BLaER1 treated with 17β-estradiol and CSF1 and Interleukin-3, amounts not matched to agents 10 nM and 100 nM (cell line): ENCODE measurements at regions not wholly inside any gene's neighbourhood (a gene's known extent, or its start where the extent isn't known, plus 50 kb on each side); places are given as distances from the start of the nearest gene placed in this dataset.

Source experiments
- H3K27ac ChIP-seq, 11 experiments: shearing (Covaris generic); formaldehyde crosslinking; 2 replicates each; pipeline ENCODE4 v1.8.1; 2022
- H3K27me3 ChIP-seq, 11 experiments: shearing (Covaris generic); formaldehyde crosslinking; 2 replicates each; pipeline ENCODE4 v1.8.1; 2022
- H3K36me3 ChIP-seq, 11 experiments: shearing (Covaris generic); formaldehyde crosslinking; 2 replicates each; pipeline ENCODE4 v1.8.1; 2022
- H3K4me1 ChIP-seq, 10 experiments: shearing (Covaris generic); formaldehyde crosslinking; 2 replicates each; pipeline ENCODE4 v1.8.1; 2022
- H3K4me2 ChIP-seq, 11 experiments: shearing (Covaris generic); formaldehyde crosslinking; 2 replicates each; pipeline ENCODE4 v1.8.1; 2022
- H3K4me3 ChIP-seq, 10 experiments: shearing (Covaris generic); formaldehyde crosslinking; 2 replicates each; pipeline ENCODE4 v1.8.1; 2022
- H3K9ac ChIP-seq, 11 experiments: shearing (Covaris generic); formaldehyde crosslinking; 2 replicates each; pipeline ENCODE4 v1.8.1; 2022
- H3K9me3 ChIP-seq, 11 experiments: shearing (Covaris generic); formaldehyde crosslinking; replicated peaks in 1 of 11; 2 replicates each; pipeline ENCODE4 v1.8.1; 2022
- H4K20me1 ChIP-seq, 11 experiments: shearing (Covaris generic); formaldehyde crosslinking; 2 replicates each; pipeline ENCODE4 v1.8.1; 2022
- Cebpa-rat ChIP-seq, 11 experiments: shearing (Covaris generic); IDR thresholded peaks; 2 replicates each; pipeline ENCODE4 v1.8.1; 2022

DNA sequence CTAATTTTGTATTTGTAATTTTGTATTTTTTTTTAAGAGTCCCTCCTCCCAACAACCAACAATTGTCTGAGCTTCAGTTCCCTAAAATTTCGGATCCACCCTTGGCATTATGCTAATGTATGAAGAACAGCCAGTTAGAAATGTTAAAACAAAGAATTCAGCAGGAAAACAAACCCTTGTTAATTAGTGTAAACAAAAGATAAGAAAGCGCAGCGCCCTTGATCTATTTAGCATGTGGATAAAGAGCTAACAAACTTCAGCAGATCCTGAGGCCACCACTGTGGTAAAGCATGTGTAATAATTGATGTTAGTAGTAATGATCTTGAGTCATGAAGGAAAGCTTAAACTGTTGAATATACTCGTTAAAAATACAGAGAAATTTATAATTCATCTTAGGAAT lies 199.8 kb downstream of the TMX1 start:
- Histone ChIP-seq H3K4me2 (no peak overlapping the region), H3K4me3 (no peak overlapping the region), H3K4me1 (no peaks in the 10 kb centered on the region), H4K20me1 (no peaks in the 10 kb centered on the region), H3K27me3 (no peaks in the 10 kb centered on the region), H3K36me3 (no peaks in the 10 kb centered on the region), H3K27ac (no peak overlapping the region), H3K9me3 (no peaks in the 10 kb centered on the region), H3K9ac (no peak overlapping the region)
- no peak for TF ChIP-seq Cebpa-rat (IDR thresholded peaks at IDR 0.05)

- no peaks in the 10 kb centered on the region for H3K9me3 ChIP-seq
- H3K27ac ChIP-seq = no peak overlapping the region
- H4K20me1 ChIP-seq = no peaks in the 10 kb centered on the region
- no peaks in the 10 kb centered on the region for H3K4me1 ChIP-seq
- no peak for TF ChIP-seq Cebpa-rat (IDR thresholded peaks at IDR 0.05)
- no peak overlapping the region for H3K4me3 ChIP-seq
- H3K4me2 ChIP-seq = no peak overlapping the region
- H3K9ac ChIP-seq = no peak overlapping the region
- no peaks in the 10 kb centered on the region for H3K27me3 ChIP-seq
- no peaks in the 10 kb centered on the region for H3K36me3 ChIP-seq
These were observed 201.0 kb downstream of the TMX1 start for GRCh38 chr14:51441001-51441400.

DNA sequence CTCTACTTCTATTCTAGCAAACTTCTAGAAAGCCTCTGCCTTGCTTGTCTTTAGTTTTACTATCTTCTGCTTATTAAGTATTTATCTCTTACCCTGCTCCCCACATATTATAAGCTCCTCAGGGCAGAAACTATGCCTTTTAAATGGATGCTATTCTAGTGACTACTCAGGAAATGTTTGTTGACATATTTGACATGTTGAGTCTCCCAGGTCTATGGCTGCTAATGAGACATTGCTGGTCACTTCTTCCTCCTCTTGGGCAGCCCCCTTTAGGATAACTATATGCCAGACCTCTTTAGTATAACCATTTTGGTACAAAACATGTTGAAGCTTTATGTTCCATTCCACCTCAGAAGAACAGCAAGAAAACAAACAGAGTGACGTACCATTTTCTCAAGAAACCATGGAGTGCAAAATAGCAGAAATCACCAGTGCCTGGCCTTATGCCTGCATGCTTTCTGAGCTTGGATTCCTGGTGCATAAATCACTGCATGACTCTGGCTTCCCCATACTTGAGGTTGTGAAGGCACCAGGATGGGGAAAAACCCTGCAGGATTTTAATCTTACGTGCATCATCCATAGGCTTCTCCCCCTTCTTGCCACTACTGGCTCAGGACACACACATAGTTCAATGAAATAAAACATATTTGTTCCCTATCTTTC lies 202.6 kb downstream of the TMX1 start:
- Histone ChIP-seq H3K9ac (no peak overlapping the region), H3K4me2 (no peak overlapping the region), H4K20me1 (no peaks in the 10 kb centered on the region), H3K9me3 (no peaks in the 10 kb centered on the region), H3K36me3 (no peaks in the 10 kb centered on the region), H3K27me3 (no peaks in the 10 kb centered on the region), H3K4me3 (no peak overlapping the region), H3K4me1 (no peaks in the 10 kb centered on the region), H3K27ac (no peak overlapping the region)
- no peak for TF ChIP-seq Cebpa-rat (IDR thresholded peaks at IDR 0.05)

GRCh38 chr14:51443195-51444018 lies 203.4 kb downstream of the TMX1 start:
- H3K9me3 ChIP-seq = no peaks in the 10 kb centered on the region
- H3K4me2 ChIP-seq = no peak overlapping the region
- no peaks in the 10 kb centered on the region for H3K4me1 ChIP-seq
- TF ChIP-seq Cebpa-rat (IDR thresholded peaks at IDR 0.05) = no peak
- H3K36me3 ChIP-seq = no peaks in the 10 kb centered on the region
- H3K9ac ChIP-seq = no peak overlapping the region
- H3K27ac ChIP-seq = no peak overlapping the region
- H4K20me1 ChIP-seq = no peaks in the 10 kb centered on the region
- H3K27me3 ChIP-seq = no peaks in the 10 kb centered on the region
- no peak overlapping the region for H3K4me3 ChIP-seq

GRCh38 chr14:51444353-51445000 lies 204.4 kb downstream of the TMX1 start:
- no peak overlapping the region for H3K4me2 ChIP-seq
- H3K4me1 ChIP-seq = no peaks in the 10 kb centered on the region
- no peak for TF ChIP-seq Cebpa-rat (IDR thresholded peaks at IDR 0.05)
- H3K27me3 ChIP-seq = no peaks in the 10 kb centered on the region
- no peak overlapping the region for H3K27ac ChIP-seq
- H3K9ac ChIP-seq = no peak overlapping the region
- no peaks in the 10 kb centered on the region for H4K20me1 ChIP-seq
- H3K4me3 ChIP-seq = no peak overlapping the region
- no peaks in the 10 kb centered on the region for H3K9me3 ChIP-seq
- no peaks in the 10 kb centered on the region for H3K36me3 ChIP-seq

GRCh38 chr14:51445001-51445390 lies 204.9 kb downstream of the TMX1 start:
- Histone ChIP-seq H3K9me3 (no peaks in the 10 kb centered on the region), H3K27ac (no peak overlapping the region), H3K27me3 (no peaks in the 10 kb centered on the region), H3K4me3 (no peak overlapping the region), H3K4me2 (no peak overlapping the region), H4K20me1 (no peaks in the 10 kb centered on the region), H3K9ac (no peak overlapping the region), H3K4me1 (no peaks in the 10 kb centered on the region), H3K36me3 (no peaks in the 10 kb centered on the region)
- no peak for TF ChIP-seq Cebpa-rat (IDR thresholded peaks at IDR 0.05)

DNA sequence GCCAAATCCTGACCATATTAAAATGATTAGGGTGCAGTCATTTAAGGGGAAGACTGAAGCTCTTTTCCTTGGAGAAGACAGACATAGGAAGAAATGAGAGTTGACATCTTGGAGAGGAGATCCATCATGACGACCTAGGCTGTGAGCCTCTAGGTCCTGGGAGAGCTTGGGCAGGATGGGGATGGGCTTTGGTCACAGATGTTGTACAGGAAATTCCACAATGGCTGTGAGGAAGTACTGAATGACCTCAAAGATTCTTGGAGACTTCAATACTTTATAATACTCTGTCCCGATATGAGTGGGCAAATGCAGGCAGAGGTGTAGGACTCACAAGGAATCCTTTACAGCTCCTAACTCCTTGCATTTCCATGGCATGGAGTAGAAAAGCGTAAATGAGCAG lies 204.9 kb upstream of the FRMD6 start:
- H3K27me3 ChIP-seq = no peaks in the 10 kb centered on the region
- H3K4me2 ChIP-seq = no peak overlapping the region
- no peaks in the 10 kb centered on the region for H4K20me1 ChIP-seq
- no peak overlapping the region for H3K27ac ChIP-seq
- no peak overlapping the region for H3K4me3 ChIP-seq
- H3K9me3 ChIP-seq = no peaks in the 10 kb centered on the region
- no peak overlapping the region for H3K9ac ChIP-seq
- TF ChIP-seq Cebpa-rat (IDR thresholded peaks at IDR 0.05) = no peak
- no peaks in the 10 kb centered on the region for H3K4me1 ChIP-seq
- H3K36me3 ChIP-seq = no peaks in the 10 kb centered on the region

- no peak overlapping the region for H3K27ac ChIP-seq
- H3K9me3 ChIP-seq = no peaks in the 10 kb centered on the region
- H3K4me3 ChIP-seq = no peak overlapping the region
- H4K20me1 ChIP-seq = no peaks in the 10 kb centered on the region
- H3K36me3 ChIP-seq = no peaks in the 10 kb centered on the region
- no peak for TF ChIP-seq Cebpa-rat (IDR thresholded peaks at IDR 0.05)
- no peak overlapping the region for H3K9ac ChIP-seq
- no peaks in the 10 kb centered on the region for H3K4me1 ChIP-seq
- H3K4me2 ChIP-seq = no peak overlapping the region
- H3K27me3 ChIP-seq = no peaks in the 10 kb centered on the region
These were observed 204.3 kb upstream of the FRMD6 start for GRCh38 chr14:51447411-51447810.

GRCh38 chr14:51448831-51449670 lies 202.7 kb upstream of the FRMD6 start:
- Histone ChIP-seq H3K27me3 (no peaks in the 10 kb centered on the region), H3K36me3 (no peaks in the 10 kb centered on the region), H3K9ac (no peak overlapping the region), H4K20me1 (no peaks in the 10 kb centered on the region), H3K9me3 (no peaks in the 10 kb centered on the region), H3K27ac (no peak overlapping the region), H3K4me3 (no peak overlapping the region), H3K4me1 (no peaks in the 10 kb centered on the region), H3K4me2 (no peak overlapping the region)
- TF ChIP-seq Cebpa-rat (IDR thresholded peaks at IDR 0.05) = no peak
